RWPE1 (cell line): ENCODE measurements at regions not wholly inside any gene's neighbourhood (a gene's known extent, or its start where the extent isn't known, plus 50 kb on each side); places are given as distances from the start of the nearest gene placed in this dataset.
A peak's percentile ranks its signal among the peaks of the same experiment; 100 is the strongest.

Experiments used
- CTCF ChIA-PET: fragments of 350-600 bp; sonication (Branson Sonifier 250); formaldehyde crosslinking; extraction: SDS; loops from one replicate; lab custom pipeline; 2021; lab: Yijun Ruan, JAX
- POLR2A ChIA-PET: fragments of 400-600 bp; formaldehyde crosslinking; extraction: SDS; loops from one replicate; lab custom pipeline; 2020; ENCODE audit warnings: antibody characterized with exemption; ENCODE audit not compliant: low non-redundant PET; lab: Yijun Ruan, JAX
- DNase-seq: peaks from one replicate; pipeline ENCODE4 v3.0.0; 2012; ENCODE audit warnings: low spot score
- H3K27ac ChIP-seq: fragments of 450-650 bp; 2 replicates; pipeline ENCODE4 v1.5.1; 2017
- CTCF ChIP-seq: fragments of 450-650 bp; conservative IDR thresholded peaks from 2 replicates; pipeline ENCODE4 v1.5.1; 2017; ENCODE audit warnings: low read depth, mild to moderate bottlenecking

- POLR2A ChIA-PET = no interaction called here
- CTCF ChIA-PET = interaction anchor here (0.6 kb wide), 1 partner anchor 36 kb away, joined by 4 read pairs; no protein-coding TSS in a partner anchor
- H3K27ac ChIP-seq = no peak overlapping the region
- TF ChIP-seq CTCF = no peak
- DNase-seq = no peak
These were observed 118.4 kb downstream of the RHOU start for GRCh38 chr1:228853637-228854036.

- no peak overlapping the region for H3K27ac ChIP-seq
- no peak for TF ChIP-seq CTCF
- CTCF ChIA-PET = no interaction called here
- DNase-seq = no peak
- POLR2A ChIA-PET = no interaction called here
These were observed 119.6 kb downstream of the RHOU start for GRCh38 chr1:228854907-228855306.

- ChIA-PET CTCF (no interaction called here), POLR2A (no interaction called here)
- no peak overlapping the region for H3K27ac ChIP-seq
- no peak for TF ChIP-seq CTCF
- DNase-seq = no peak
These were observed 122.3 kb downstream of the RHOU start for GRCh38 chr1:228857611-228858010.

GRCh38 chr1:228860911-228861831 is 125.9 kb downstream of the RHOU start:
- ChIA-PET POLR2A (no interaction called here), CTCF (interaction anchor here (1.0 kb wide), 1 partner anchor 126 kb away, joined by 3 read pairs; no protein-coding TSS in a partner anchor)
- no peak for TF ChIP-seq CTCF
- DNase-seq = peak; percentile 89
- no peak overlapping the region for H3K27ac ChIP-seq

- CTCF ChIA-PET = interaction anchor here (1.0 kb wide), 1 partner anchor 127 kb away, joined by 3 read pairs; no protein-coding TSS in a partner anchor
- POLR2A ChIA-PET = no interaction called here
These were observed 126.5 kb downstream of the RHOU start for GRCh38 chr1:228861832-228862180.

More at GRCh38 chr1:228861832-228862180, 126.5 kb downstream of the RHOU start:
- TF ChIP-seq CTCF = no peak
- no peak overlapping the region for H3K27ac ChIP-seq
- no peak for DNase-seq
